HepG2 (cell line): ENCODE measurements at regions not wholly inside any gene's neighbourhood (a gene's known extent, or its start where the extent isn't known, plus 50 kb on each side); places are given as distances from the start of the nearest gene placed in this dataset.

Experiments used
- ATAC-seq: fragments of 200-7000 bp; cut with Tn5 transposase; 3 replicates; pipeline ENCODE4 v1.9.1; 2020; ENCODE audit warnings: mild to moderate bottlenecking, moderate library complexity
- BruUV-seq: library from RNA; stranded (reverse); fragments of 400-500 nt; replicated peaks from 2 replicates; lab custom pipeline; 2021; lab: Mats Ljungman, UMichigan
- CTCF ChIA-PET: fragments of 300-600 bp; formaldehyde crosslinking; extraction: SDS; loops from one replicate; lab custom pipeline; 2021; ENCODE audit warnings: low total read pairs, inconsistent platforms, low intra/inter-chr PET ratio; lab: Yijun Ruan, JAX
- POLR2A ChIA-PET: fragments of 350-600 bp; sonication (Branson Sonifier 250); formaldehyde crosslinking; loops from one replicate; lab custom pipeline; 2020; ENCODE audit warnings: antibody characterized with exemption, inconsistent platforms; lab: Yijun Ruan, JAX
- DNase-seq: peaks from one replicate; pipeline ENCODE4 v3.0.0-alpha.2; 2015; ENCODE audit warnings: low spot score
- FAIRE-seq: peaks from 3 replicates; lab custom pipeline; 2011; peaks lifted over from hg19 to GRCh38; lab: Jason Lieb, UNC
- H2AFZ ChIP-seq: one replicate; pipeline ENCODE4 v1.6.1; 2011; ENCODE audit warnings: low read length, inconsistent platforms
- H3K27ac ChIP-seq: fragments of 300-600 bp; 3 replicates; pipeline ENCODE4 v1.8.0; 2011; ENCODE audit warnings: mixed run types, mild to moderate bottlenecking, mixed read lengths, low read length, inconsistent platforms; ENCODE audit not compliant: insufficient read depth; ENCODE audit errors: extremely low read length
- H3K27me3 ChIP-seq, 2 experiments: fragments of 200-600 bp in 1 of 2; 2 replicates in 1 of 2; 3 replicates in 1 of 2; pipeline versions ENCODE4 v1.6.0 to v1.8.0; 2011; ENCODE audit warnings: low read length in 2 of 2, mild to moderate bottlenecking in 2 of 2, moderate library complexity in 2 of 2, inconsistent platforms in 1 of 2; ENCODE audit not compliant: insufficient read depth in 2 of 2, control insufficient read depth in 1 of 2
- H3K36me3 ChIP-seq, 2 experiments: fragments of 200-600 bp in 1 of 2; replicated peaks in 1 of 2; 2 replicates in 1 of 2; 3 replicates in 1 of 2; pipeline versions ENCODE4 v1.5.1 to v1.8.0; 2011; ENCODE audit warnings: low read length in 2 of 2, inconsistent platforms in 1 of 2; ENCODE audit not compliant: insufficient read depth in 2 of 2, control insufficient read depth in 1 of 2
- H3K4me1 ChIP-seq: 2 replicates; pipeline ENCODE4 v1.5.1; 2012; ENCODE audit warnings: low read length, inconsistent platforms; ENCODE audit not compliant: insufficient read depth
- H3K4me2 ChIP-seq: 2 replicates; pipeline ENCODE4 v1.6.0; 2011; ENCODE audit warnings: low read depth, low read length, inconsistent platforms
- H3K4me3 ChIP-seq, 3 experiments: fragments of 200-600 bp in 1 of 3; sonication (generic), shearing (Covaris generic) in 1 of 3; replicated peaks in 1 of 3; 2 replicates each; pipeline ENCODE4 v1.5.1; 2011 to 2016; ENCODE audit warnings: low read length in 3 of 3, inconsistent platforms in 2 of 3, low read depth in 2 of 3, mild to moderate bottlenecking in 2 of 3, control low read depth in 1 of 3, mixed read lengths in 1 of 3; ENCODE audit not compliant: insufficient read depth in 1 of 3
- H3K79me2 ChIP-seq: one replicate; pipeline ENCODE4 v1.6.1; 2011; ENCODE audit warnings: low read length, inconsistent platforms; ENCODE audit not compliant: insufficient read depth
- H3K9ac ChIP-seq: 2 replicates; pipeline ENCODE4 v1.6.0; 2011; ENCODE audit warnings: mild to moderate bottlenecking, low read depth, low read length, inconsistent platforms; ENCODE audit not compliant: insufficient read depth
- H3K9me3 ChIP-seq: 2 replicates; pipeline ENCODE4 v1.5.1; 2012; ENCODE audit warnings: mild to moderate bottlenecking, low read length
- H4K20me1 ChIP-seq: 2 replicates; pipeline ENCODE4 v1.6.0; 2011; ENCODE audit warnings: inconsistent platforms, mild to moderate bottlenecking, low read length, moderate library complexity; ENCODE audit not compliant: insufficient read depth
- MXD4 ChIP-seq: IDR thresholded peaks from 2 replicates; pipeline ENCODE4 v1.6.1; 2016; ENCODE audit warnings: mild to moderate bottlenecking, missing biosample characterization, missing genetic modification reagents
- MZF1 ChIP-seq: sonication (generic); formaldehyde crosslinking; IDR thresholded peaks from 2 replicates; pipeline ENCODE4 v1.8.1; 2023; ENCODE audit warnings: mild to moderate bottlenecking, missing genetic modification reagents, borderline replicate concordance
- NR0B2 ChIP-seq: sonication (generic); formaldehyde crosslinking; IDR thresholded peaks from 2 replicates; pipeline ENCODE4 v1.4.0; 2020; ENCODE audit warnings: mild to moderate bottlenecking, missing genetic modification reagents
- PLRG1 ChIP-seq: fragments of 450-650 bp; conservative IDR thresholded peaks from 2 replicates; pipeline ENCODE4 v1.6.1; 2016
- SAP130 ChIP-seq: IDR thresholded peaks from 2 replicates; pipeline ENCODE4 v1.6.1; 2016; ENCODE audit warnings: low read depth
- SOX5 ChIP-seq: IDR thresholded peaks from 2 replicates; pipeline ENCODE4 v1.6.1; 2016; ENCODE audit warnings: borderline replicate concordance
- SP1 ChIP-seq, 2 experiments: fragments of 450-650 bp in 1 of 2; sonication (generic) in 1 of 2; formaldehyde crosslinking in 1 of 2; IDR thresholded peaks; 2 replicates each; pipeline versions ENCODE4 v1.4.0 to v1.6.1; 2016 to 2020; ENCODE audit warnings: missing genetic modification reagents in 1 of 2
- ZBTB21 ChIP-seq: sonication (generic); formaldehyde crosslinking; IDR thresholded peaks from 2 replicates; pipeline ENCODE4 v1.4.0; 2020; ENCODE audit warnings: missing genetic modification reagents
- ZFP90 ChIP-seq: sonication (generic); formaldehyde crosslinking; IDR thresholded peaks from 2 replicates; pipeline ENCODE4 v1.8.0; 2022; ENCODE audit warnings: missing genetic modification reagents, mild to moderate bottlenecking, inconsistent platforms, borderline replicate concordance
- ZMYM4 ChIP-seq: sonication (generic); formaldehyde crosslinking; IDR thresholded peaks from 2 replicates; pipeline ENCODE4 v1.8.1; 2023; ENCODE audit warnings: mild to moderate bottlenecking, missing genetic modification reagents
- ZNF225 ChIP-seq: sonication (generic); formaldehyde crosslinking; IDR thresholded peaks from 2 replicates; pipeline ENCODE4 v1.4.0; 2020; ENCODE audit warnings: mild to moderate bottlenecking, missing genetic modification reagents
- ZNF234 ChIP-seq: sonication (generic); formaldehyde crosslinking; conservative IDR thresholded peaks from 2 replicates; pipeline ENCODE4 v1.5.1; 2020; ENCODE audit warnings: mild to moderate bottlenecking, missing genetic modification reagents
- ZNF235 ChIP-seq: sonication (generic); formaldehyde crosslinking; IDR thresholded peaks from 2 replicates; pipeline ENCODE4 v1.8.1; 2023; ENCODE audit warnings: mild to moderate bottlenecking, missing genetic modification reagents, borderline replicate concordance
- ZNF260 ChIP-seq: sonication (generic); formaldehyde crosslinking; IDR thresholded peaks from 2 replicates; pipeline ENCODE4 v1.4.0; 2020; ENCODE audit warnings: missing genetic modification reagents, low read depth, mild to moderate bottlenecking, borderline replicate concordance
- ZNF282 ChIP-seq: fragments of 450-650 bp; IDR thresholded peaks from 2 replicates; pipeline ENCODE4 v1.6.1; 2018; ENCODE audit not compliant: partially characterized antibody
- ZNF770 ChIP-seq: sonication (generic); formaldehyde crosslinking; IDR thresholded peaks from 2 replicates; pipeline ENCODE4 v1.5.0; 2020; ENCODE audit warnings: mild to moderate bottlenecking, missing genetic modification reagents
- WGBS: methylation state at CpG from one replicate; pipeline ENCODE4 v1.1.6; 2017; ENCODE audit warnings: low lambda C conversion rate; 5-methylcytosine and 5-hydroxymethylcytosine counted together
- in situ Hi-C: cut with HindIII; loops from 2 replicates; pipeline ENCODE4 v1.10.0; 2017; ENCODE audit warnings: low pct_unique_long_range_greater_than_20kb; ENCODE audit not compliant: extremely low pct_ligation_motif_present
- intact Hi-C: fragments of 100-400 bp; cut with micrococcal nuclease; formaldehyde crosslinking; loops from one replicate; pipeline ENCODE4 v1.10.0; 2022; ENCODE audit not compliant: unreplicated experiment

- ATAC-seq = no peak
- in situ Hi-C loops = no loop called here
- TF ChIP-seq ZNF260 (CRISPR knock-in tag) = no peak
- TF ChIP-seq SP1 (IDR thresholded peaks at IDR 0.05) = no peak
- TF ChIP-seq SP1 (CRISPR knock-in tag; IDR thresholded peaks at IDR 0.05) = no peak
- no peak for TF ChIP-seq MZF1 (CRISPR knock-in tag)
- TF ChIP-seq ZNF282 = no peak
- TF ChIP-seq ZNF234 (CRISPR knock-in tag) = no peak
- no peak for TF ChIP-seq ZNF235 (CRISPR knock-in tag)
- no peak for TF ChIP-seq ZBTB21 (CRISPR knock-in tag)
- TF ChIP-seq ZNF770 (CRISPR knock-in tag) = no peak
- no peak for TF ChIP-seq ZMYM4
- no peak for TF ChIP-seq SAP130 (CRISPR knock-in tag)
- no peak for TF ChIP-seq NR0B2 (CRISPR knock-in tag)
- TF ChIP-seq SOX5 = no peak
- TF ChIP-seq PLRG1 = no peak
- TF ChIP-seq MXD4 (CRISPR knock-in tag) = no peak
- no peak for TF ChIP-seq ZFP90 (CRISPR knock-in tag)
- TF ChIP-seq ZNF225 (CRISPR knock-in tag) = no peak
- TF ChIP-seq, all 625 proteins: peak for 0
- Histone ChIP-seq H3K4me2 (no peak overlapping the region), H3K4me3 (no peak overlapping the region), H3K27ac (no peak overlapping the region), H2AFZ (no peak overlapping the region), H3K4me1 (no peaks in the 10 kb centered on the region), H4K20me1 (no peaks in the 10 kb centered on the region), H3K9me3 (no peaks in the 10 kb centered on the region), H3K9ac (no peak overlapping the region), H3K79me2 (no peaks in the 10 kb centered on the region), H3K27me3 (no peaks in the 10 kb centered on the region), H3K36me3 (no peaks in the 10 kb centered on the region)
- ChIA-PET CTCF (no interaction called here), POLR2A (no interaction called here)
- no peak for DNase-seq
- BruUV-seq = no TSS peak
- intact Hi-C loops = no loop called here
- FAIRE-seq = no peak
- WGBS = 0% methylated on average over 2 of the region's 2 CpGs
Observed at GRCh38 chr2:198440833-198441232, 636.4 kb downstream of the PLCL1 start.
